ENCODE measurements at regions not wholly inside any gene's neighbourhood (a gene's known extent, or its start where the extent isn't known, plus 50 kb on each side); places are given as distances from the start of the nearest gene placed in this dataset.

DNA sequence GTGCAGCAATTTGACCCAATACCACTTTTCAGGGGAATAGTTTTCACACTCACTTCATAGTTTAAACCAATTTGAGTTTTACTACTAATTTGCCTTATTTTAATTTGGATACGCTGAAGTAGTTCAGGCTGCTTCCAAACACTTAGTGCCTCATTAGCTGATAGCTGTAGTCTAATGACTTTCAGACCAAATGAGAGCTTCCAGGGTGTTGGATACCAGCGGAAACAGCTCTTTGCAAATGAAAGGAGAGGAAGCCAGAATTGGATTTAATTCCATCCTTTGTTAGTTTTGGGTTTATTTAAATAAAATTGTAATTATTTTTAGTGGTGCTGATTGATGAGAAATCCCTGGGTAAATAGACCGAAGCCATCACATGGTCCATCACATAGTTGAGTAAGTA, 158.3 kb upstream of the SEL1L start:
- no peak for TF ChIP-seq TAF1 (IDR thresholded peaks at IDR 0.05; ENCODE audit: borderline replicate concordance, insufficient read depth, low read length)
- TF ChIP-seq POLR2AphosphoS5 (IDR thresholded peaks at IDR 0.05; ENCODE audit: low read depth, low read length) = no peak
- TF ChIP-seq SIN3A (IDR thresholded peaks at IDR 0.05; ENCODE audit: borderline replicate concordance, insufficient read depth, low read length) = no peak
- TF ChIP-seq FOXP2 (optimal IDR thresholded peaks at IDR 0.05; ENCODE audit: borderline replicate concordance, extremely low read depth, extremely low read length, insufficient read depth) = no peak
- TF ChIP-seq, protein P1, sequence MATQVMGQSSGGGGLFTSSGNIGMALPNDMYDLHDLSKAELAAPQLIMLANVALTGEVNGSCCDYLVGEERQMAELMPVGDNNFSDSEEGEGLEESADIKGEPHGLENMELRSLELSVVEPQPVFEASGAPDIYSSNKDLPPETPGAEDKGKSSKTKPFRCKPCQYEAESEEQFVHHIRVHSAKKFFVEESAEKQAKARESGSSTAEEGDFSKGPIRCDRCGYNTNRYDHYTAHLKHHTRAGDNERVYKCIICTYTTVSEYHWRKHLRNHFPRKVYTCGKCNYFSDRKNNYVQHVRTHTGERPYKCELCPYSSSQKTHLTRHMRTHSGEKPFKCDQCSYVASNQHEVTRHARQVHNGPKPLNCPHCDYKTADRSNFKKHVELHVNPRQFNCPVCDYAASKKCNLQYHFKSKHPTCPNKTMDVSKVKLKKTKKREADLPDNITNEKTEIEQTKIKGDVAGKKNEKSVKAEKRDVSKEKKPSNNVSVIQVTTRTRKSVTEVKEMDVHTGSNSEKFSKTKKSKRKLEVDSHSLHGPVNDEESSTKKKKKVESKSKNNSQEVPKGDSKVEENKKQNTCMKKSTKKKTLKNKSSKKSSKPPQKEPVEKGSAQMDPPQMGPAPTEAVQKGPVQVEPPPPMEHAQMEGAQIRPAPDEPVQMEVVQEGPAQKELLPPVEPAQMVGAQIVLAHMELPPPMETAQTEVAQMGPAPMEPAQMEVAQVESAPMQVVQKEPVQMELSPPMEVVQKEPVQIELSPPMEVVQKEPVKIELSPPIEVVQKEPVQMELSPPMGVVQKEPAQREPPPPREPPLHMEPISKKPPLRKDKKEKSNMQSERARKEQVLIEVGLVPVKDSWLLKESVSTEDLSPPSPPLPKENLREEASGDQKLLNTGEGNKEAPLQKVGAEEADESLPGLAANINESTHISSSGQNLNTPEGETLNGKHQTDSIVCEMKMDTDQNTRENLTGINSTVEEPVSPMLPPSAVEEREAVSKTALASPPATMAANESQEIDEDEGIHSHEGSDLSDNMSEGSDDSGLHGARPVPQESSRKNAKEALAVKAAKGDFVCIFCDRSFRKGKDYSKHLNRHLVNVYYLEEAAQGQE (IDR thresholded peaks at IDR 0.05; ENCODE audit: insufficient read depth in 1 of 2, low read depth in 2 of 2, low read length in 2 of 2) = no peak

DNA sequence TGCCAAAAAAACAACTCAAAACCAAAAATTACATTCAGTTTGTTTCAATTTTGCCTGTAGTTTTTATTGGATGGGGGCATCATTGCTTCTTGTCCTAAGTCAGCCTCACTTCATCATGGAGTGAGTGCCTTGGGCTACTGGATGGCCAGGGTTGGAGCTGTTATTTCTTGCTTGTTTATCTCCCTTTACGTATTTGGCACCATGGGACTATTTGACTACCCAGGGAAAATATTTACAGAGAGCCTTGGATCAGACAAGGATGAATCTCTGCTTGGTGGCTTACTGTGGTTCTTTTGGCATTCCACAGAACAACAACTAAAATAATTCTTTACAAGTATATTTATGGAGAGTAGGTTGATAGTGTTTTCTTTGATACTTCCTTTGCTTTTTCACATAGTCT, 160.8 kb upstream of the SEL1L start:
- TF ChIP-seq SIN3A (IDR thresholded peaks at IDR 0.05; ENCODE audit: borderline replicate concordance, insufficient read depth, low read length) (no peak), TAF1 (IDR thresholded peaks at IDR 0.05; ENCODE audit: borderline replicate concordance, insufficient read depth, low read length) (no peak), FOXP2 (optimal IDR thresholded peaks at IDR 0.05; ENCODE audit: borderline replicate concordance, extremely low read depth, extremely low read length, insufficient read depth) (no peak), POLR2AphosphoS5 (IDR thresholded peaks at IDR 0.05; ENCODE audit: low read depth, low read length) (no peak)
- TF ChIP-seq, protein P1 (IDR thresholded peaks at IDR 0.05; ENCODE audit: insufficient read depth in 1 of 2, low read depth in 2 of 2, low read length in 2 of 2) = no peak

DNA sequence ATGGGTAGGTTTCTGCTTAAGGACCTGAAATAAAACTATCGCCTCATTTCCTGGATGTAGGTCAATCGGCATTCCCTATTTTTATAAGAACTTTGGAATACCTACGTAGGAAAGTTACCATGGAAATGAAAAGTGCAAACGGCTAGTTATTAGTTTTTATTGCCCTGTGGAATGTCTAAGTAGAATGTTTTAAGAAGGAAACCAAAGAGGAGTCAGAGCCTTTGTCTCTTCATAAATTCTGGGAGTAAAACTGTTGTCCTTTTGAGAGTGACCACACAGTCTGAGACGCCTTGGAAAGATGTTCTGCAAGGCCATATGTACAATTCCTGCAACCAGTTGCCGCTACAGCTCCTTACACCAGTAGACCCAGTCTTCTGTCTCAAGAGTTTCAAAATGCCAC, 176.0 kb upstream of the SEL1L start:
- TF ChIP-seq POLR2AphosphoS5 (IDR thresholded peaks at IDR 0.05; ENCODE audit: low read depth, low read length) = no peak
- TF ChIP-seq, protein P1 (IDR thresholded peaks at IDR 0.05; ENCODE audit: insufficient read depth in 1 of 2, low read depth in 2 of 2, low read length in 2 of 2) = no peak
- TF ChIP-seq FOXP2 (optimal IDR thresholded peaks at IDR 0.05; ENCODE audit: borderline replicate concordance, extremely low read depth, extremely low read length, insufficient read depth) = no peak
- TF ChIP-seq TAF1 (IDR thresholded peaks at IDR 0.05; ENCODE audit: borderline replicate concordance, insufficient read depth, low read length) = no peak
- no peak for TF ChIP-seq SIN3A (IDR thresholded peaks at IDR 0.05; ENCODE audit: borderline replicate concordance, insufficient read depth, low read length)

DNA sequence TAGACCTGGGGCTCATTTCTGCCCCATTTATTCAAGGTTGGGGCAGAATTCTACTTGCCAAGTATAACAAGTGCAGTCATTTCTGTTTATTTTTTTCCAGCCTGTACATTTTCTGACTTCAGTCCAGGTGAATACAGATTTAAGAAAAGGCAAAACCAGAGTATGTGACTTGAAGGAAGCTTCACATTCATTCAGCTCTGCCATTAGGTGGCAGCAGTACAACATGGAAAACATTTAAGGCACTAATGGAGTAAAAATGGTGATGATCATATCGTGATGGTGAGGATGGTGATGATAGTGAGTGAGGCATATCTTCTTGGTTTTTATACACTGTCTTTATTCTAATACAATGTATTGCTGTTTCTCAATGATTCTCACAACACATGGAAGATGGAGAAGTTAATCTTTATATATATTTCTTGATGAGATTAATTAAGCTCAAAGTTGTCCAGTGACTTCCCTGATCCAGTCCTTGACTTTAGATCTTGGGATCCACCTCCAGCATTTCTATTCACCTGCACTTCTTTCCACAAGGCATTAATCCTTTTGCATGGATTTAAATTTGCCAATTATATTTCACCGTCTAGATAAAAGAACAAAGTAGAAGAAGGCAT, 176.7 kb upstream of the SEL1L start:
- TF ChIP-seq POLR2AphosphoS5 (IDR thresholded peaks at IDR 0.05; ENCODE audit: low read depth, low read length) = no peak
- no peak for TF ChIP-seq TAF1 (IDR thresholded peaks at IDR 0.05; ENCODE audit: borderline replicate concordance, insufficient read depth, low read length)

DNA sequence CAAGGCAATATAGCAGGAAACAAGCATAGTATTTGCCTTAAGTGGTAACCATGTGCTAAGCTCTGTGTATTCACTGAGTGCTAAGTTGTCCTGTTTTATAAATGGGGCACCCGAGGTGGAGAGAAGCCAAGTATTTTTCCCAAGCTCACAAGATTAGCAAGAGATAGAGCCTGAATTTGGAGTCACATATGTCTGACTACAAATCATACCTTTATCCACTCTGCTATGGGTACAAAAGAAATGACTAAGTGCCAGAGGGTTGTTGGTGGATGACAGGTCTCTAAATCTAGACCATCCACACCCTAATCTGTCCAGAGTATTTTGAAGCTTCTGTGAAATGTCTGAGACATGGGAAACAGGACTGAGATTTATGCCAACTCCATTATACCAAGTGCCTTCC, 182.1 kb upstream of the SEL1L start:
- TF ChIP-seq SIN3A (IDR thresholded peaks at IDR 0.05; ENCODE audit: borderline replicate concordance, insufficient read depth, low read length) (no peak), FOXP2 (optimal IDR thresholded peaks at IDR 0.05; ENCODE audit: borderline replicate concordance, extremely low read depth, extremely low read length, insufficient read depth) (no peak), POLR2AphosphoS5 (IDR thresholded peaks at IDR 0.05; ENCODE audit: low read depth, low read length) (no peak), TAF1 (IDR thresholded peaks at IDR 0.05; ENCODE audit: borderline replicate concordance, insufficient read depth, low read length) (no peak)
- TF ChIP-seq, protein P1 (IDR thresholded peaks at IDR 0.05; ENCODE audit: insufficient read depth in 1 of 2, low read depth in 2 of 2, low read length in 2 of 2) = no peak
